ENCODE measurements at regions not wholly inside any gene's neighbourhood (a gene's known extent, or its start where the extent isn't known, plus 50 kb on each side); places are given as distances from the start of the nearest gene placed in this dataset.
"Not testable (repeated sequence)": the region's sequence is repeated elsewhere in the genome, so short reads cannot be mapped to it uniquely, and the experiment has no call there.

DNA sequence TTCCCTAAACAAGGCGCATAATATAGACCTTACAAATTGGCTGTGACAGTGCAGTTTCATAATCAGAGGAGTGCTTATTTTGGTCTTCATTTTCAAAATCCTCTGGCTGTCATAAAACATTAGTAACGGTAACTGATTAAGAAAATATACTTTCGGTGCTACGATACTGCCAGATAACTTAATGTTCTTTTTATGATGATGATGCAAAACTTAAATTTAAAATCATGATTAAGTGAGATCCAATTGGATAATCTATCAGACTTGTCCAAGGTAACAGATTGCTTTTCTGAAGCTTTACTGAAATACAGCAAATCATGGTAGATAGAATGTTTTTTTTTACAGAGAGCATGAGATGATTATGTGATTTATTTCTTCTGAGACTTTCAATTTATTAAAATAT is 364.2 kb upstream of the CNTN3 start:
- DNase-seq: peak; percentile 46

DNA sequence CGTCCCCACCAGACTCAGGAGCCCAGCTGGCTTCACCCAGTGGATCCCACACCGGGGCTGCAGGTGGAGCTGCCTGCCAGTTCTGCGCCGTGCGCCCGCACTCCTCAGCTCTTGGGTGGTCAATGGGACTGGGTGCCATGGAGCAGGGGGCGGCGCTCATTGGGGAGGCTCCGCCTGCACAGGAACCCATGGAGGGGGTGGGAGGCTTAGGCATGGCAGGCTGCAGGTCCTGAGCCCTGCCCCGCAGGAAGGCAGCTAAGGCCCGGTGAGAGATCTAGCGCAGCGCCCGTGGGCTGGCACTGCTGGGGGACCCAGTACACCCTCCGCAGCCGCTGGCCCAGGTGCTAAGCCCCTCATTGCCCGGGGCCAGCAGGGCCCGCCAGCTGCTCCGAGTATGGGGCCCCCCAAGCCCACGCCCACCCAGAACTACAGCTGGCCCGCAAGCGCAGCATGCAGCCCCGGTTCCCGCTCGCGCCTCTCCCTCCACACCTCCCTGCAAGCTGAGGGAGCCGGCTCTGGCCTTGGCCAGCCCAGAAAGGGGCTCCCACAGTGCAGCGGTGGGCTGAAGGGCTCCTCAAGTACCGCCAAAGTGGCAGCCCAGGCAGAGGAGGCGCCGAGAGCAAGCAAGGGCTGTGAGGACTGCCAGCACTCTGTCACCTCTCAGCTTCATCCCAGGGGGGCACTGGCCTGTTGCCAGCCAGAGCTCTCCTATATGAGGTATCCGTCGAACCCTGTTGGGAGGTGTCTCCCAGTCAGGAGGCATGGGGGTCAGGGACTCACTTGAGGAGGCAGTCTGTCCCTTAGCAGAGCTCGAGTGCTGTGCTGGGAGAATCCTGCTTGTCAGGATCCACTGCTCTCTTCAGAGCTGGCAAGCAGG is 370.8 kb upstream of the CNTN3 start:
- not testable (repeated sequence) for DNase-seq

DNA sequence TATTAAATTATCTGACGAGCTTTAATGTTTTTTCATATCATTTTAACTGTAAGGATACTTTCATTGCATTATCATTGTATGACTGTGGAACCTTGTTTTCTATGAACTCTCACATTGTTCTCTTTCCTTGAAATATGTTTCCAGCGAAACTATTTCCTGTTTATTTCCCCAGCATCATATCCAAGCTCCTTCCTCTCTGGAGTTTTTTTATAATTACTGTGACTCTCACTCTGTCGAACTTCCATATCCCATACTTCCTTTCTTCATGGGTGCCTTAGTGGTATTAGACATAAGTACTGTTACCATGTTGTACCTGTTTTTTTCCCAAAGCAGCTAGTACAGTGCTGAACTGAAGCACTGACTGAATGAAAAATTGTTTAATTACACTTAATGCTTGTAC is 373.6 kb upstream of the CNTN3 start:
- DNase-seq: no peak

DNA sequence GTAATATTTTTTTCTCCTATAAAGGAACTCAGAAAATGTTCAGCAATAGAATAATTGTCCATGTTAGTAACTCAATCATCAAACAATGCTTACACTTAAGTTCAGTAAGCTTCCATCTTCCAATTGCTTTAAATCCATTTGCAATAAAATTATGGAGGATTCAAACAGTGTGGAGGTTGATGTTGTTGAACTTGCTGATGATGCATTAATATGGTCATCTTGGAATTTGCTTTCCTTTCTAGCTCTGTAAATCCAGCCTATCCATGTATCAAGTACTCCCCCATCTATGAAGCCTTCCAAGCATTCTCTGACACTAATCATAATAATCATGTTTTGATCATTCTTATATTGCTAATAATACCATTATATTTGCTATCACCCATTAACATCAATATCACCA is 378.4 kb upstream of the CNTN3 start:
- DNase-seq: no peak

DNA sequence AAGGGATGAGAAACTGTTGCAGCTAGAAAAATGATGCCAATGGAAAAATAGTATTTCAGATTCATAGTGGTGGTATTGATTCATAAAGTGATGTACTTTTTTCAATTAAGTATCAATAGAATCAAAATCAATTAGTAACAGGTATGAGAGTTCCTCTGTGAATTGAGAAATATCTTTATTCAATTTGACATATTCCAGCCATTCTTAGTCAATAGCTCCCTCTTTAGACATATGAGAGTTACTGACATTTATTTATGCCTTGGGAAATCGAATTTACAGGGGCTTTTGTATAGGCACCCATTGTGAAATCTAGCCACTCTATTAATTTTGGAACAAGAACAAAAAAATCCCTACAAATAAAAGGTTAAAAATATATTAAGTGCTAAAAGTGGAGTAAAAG is 386.9 kb upstream of the CNTN3 start:
- peak; percentile 50 for DNase-seq

DNA sequence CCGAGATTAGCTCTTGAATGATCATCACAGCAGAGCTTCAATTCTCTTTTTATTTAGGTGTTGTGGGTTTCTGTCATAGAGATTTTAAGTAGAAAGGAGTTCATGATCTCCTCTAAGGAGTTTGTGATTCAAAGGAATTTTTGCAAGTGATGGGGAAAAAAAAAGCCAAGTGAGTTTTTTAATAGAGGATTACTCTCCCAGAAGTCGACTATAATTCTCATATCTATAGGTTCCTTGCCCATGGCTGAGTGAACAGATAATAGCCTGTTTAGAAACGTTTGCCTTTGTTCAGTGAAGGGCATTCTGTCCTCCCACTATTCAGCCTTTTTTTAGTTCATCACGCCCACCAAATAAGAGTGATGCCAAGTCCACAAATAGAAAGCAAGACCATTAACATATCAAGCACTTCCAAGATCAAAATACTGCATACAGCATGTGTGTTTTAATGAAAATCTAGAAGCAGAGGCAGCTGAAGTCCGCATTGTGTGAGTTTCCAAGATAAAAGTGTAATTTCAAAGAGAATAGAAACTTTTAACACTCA is 398.4 kb upstream of the CNTN3 start:
- no peak for DNase-seq

DNA sequence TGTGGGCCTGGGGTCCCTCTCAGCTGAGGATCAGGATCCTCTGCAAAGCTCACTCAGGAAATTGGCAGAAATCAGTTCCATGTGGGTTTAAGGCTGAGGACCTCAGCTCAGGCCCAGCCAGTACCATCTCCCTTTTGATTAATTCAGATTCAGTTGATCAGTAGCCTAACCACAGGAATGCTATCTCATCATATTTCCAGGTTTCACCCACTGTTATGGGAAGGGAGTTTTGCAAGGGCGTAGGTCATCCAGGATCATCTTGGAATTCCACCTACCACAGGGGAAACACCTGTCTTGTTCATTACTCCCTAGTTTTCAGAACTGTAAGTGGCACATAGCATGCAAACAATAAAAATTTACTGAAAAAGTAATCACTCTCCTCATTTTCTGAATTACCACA is 399.5 kb upstream of the CNTN3 start:
- DNase-seq: no peak

DNA sequence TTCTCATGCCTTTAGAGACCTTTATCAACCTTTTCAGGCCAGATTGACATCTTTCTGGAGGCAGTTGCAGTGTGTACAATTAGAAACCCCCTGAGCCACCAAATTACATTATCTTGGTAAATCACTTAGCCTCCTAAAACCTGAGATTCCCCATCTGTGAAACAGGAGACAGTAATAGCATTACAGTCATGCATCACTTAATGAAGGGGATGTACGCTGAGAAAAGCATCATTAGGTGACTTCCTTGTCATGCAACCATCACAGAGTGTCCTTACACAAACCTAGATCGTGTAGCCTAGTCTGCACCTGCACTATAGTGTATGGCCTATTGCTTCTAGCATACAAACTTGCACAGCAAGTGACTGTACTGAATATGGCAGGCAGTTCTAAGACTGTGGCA is 400.8 kb upstream of the CNTN3 start:
- DNase-seq: no peak

DNA sequence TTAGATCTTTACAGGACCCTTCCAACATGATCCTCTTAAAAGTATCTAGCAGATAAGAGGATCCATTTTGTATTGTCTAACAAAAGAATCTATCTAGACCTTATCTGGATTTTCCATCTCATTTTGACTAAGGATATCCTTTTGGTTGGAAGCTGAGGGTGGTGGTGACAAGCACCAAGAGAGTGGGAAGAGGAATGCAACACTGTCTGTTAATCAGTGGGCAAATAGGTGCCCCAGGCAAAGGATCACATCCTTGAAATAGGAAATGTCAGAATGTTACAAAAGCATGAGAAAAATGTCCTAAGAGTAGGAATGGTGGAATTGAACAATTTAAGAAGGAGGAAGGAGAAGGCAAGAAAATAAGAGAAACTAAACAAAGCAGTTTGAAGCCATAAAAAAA is 420.7 kb upstream of the CNTN3 start:
- DNase-seq: no peak

DNA sequence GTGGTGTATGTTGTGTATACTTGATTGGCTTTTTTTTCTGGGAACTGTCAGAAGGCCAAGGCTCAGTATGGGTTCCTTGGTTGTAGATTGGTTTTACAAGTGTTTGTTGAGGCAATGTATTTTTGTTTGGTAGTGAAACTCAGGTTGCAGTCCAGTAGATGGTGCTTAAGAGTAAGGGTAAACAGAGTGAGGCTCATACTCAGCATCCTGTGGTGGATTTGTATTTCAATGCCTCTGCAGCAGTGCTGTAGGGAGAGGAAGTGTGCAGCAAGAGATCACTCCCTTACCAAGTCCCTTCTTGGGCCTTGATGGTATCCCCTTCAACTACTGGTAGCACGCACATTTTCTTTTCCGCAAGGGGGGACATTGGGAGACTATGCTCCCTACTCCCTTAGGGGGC is 428.5 kb upstream of the CNTN3 start:
- no peak for DNase-seq

DNA sequence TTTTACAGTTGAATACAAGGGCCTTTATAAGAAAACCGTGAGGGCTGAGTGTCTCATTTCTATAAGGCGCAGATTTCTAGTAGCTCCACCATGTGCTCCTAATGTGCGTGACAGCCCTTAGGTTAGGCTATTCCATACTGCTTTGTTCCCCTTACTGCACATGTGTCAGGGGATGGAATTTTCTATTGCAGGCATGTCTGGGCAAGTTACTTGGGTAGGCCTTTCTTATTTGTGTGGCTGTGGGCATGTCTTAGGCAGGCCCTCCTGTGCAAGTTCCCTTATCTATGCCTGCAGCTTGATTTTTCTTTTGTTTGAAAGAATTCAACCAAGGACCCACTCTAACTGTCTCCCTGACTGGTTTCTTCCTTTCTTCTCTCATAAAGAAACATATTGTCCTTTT is 434.2 kb upstream of the CNTN3 start:
- no peak for DNase-seq

DNA sequence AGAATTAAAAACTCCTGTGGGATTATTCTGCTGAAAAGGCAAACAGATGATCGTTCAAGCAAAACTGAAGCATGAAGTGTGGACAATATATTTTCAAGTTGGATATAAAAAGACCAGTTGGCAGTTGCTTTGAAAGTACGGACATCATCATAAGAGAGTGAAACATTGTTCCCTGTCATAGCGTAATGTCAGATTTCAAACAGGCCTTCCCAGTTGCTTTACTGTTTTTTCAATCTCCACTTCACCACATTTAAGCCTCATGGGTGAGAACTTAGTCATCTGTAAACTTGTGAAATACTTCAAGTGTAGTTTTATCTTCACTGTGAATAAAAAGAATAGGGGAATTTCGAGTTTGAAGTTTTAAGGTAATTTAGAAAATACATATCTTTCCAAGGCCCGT is 435.1 kb upstream of the CNTN3 start:
- DNase-seq: peak; percentile 43

DNA sequence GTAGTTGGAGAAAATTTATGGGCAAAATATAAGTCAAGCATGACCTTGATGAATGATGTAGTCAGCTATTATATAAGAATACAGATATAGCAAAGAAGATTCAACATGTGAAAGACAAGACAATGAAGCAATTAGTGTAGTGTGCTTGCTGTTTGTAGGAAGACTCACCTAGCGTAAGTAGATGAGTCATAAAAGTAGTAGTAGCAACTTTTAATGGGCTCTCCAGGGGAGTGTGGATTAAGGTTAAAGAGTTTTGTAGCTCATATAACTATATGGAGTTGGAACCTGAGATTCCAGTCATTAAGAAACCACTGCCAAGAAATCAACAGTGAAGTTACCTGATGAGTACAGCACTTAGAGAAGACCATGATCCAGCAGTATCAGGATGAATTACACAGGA is 444.7 kb upstream of the CNTN3 start:
- DNase-seq: no peak

DNA sequence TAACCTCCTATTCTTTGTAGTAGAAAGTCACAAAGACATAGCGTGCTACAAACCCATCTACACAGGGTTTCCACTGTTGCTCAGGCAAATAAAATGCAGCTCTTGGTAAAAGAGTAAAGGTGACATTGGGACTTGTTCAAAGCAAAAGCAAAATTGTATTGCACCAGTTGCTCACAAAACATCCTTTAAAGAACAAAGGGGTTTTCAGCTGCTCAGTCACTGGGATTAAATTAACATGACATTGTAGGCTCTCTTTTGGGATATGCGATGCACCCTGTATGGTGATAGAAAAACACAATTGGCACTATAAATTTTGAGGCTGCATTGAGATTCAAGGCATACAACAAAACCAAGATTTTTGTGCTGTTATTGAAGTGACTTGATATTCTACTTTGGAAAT is 447.3 kb upstream of the CNTN3 start:
- DNase-seq: no peak

DNA sequence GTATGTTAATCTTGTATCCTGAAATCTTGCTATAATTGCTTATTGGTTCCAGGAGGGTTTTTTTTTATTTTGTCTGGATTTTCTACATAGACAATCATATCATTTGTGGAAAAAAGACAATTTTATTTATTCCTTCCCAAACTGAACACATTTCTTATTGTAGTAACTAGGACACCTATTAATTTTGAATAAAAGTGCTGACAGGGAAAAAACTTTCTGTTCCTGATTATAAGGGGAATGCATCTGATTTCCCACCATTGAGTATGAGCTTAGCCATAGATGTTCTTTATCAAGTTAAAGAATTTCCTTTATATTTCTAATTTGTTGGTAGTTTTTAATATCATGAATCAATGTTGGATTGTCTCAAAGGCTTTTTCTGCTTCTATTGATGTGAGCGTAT is 460.7 kb upstream of the CNTN3 start:
- no peak for DNase-seq

DNA sequence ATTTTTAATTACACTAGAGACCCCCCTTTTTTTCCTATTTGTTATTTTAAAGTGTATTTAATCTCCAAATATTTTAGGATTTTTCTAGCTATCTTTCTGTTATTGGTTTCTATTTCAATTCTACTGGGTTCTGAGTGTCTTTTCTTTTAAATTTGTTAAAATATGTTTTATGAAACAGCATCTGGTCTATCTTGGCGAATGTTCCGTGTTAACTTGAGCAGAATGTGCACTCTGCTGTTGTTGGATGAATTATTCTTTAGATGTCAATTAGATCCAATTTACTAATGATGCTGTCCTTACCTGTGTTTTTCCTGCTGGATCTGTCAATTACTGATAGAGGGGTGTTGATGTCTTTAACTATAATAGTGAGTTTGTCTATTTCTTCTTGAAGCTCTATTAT is 462.0 kb upstream of the CNTN3 start:
- DNase-seq: no peak

DNA sequence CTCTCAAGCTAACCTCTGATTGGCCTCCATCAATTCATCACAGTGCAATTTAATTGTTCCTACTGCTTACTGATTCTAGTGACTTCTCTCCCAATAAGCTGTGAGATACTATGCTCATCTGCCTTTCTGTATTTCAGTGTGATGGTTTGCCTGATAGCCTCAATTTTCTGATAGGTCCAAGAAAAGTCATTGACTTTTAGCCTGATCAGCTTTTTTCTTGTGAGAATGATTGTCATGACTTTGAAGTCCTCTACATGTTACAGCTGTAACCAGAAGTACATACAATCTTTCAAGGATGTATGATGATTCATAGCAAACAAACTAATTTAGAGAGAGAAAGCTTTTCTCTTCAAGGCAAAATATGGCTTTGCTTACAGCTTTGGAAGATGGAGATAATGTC is 463.8 kb upstream of the CNTN3 start:
- no peak for DNase-seq

DNA sequence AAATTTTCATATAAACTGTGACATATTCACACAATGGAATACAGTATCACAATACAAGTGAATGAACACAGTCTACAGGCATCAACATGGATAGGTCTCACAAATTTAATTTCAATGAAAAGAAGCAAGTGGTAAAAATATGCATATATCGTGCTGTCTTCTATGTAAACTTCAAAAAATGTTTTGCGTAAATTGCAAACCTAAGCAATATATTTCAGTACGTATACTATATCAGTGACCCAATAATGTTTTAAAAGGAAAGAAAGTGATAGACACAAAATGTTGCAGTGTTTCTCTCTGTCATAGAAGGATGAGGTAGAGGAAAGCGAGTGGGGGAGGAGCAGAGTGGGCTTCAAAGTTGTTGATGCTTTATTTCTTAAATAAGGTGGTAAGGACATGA is 468.4 kb upstream of the CNTN3 start:
- no peak for DNase-seq

DNA sequence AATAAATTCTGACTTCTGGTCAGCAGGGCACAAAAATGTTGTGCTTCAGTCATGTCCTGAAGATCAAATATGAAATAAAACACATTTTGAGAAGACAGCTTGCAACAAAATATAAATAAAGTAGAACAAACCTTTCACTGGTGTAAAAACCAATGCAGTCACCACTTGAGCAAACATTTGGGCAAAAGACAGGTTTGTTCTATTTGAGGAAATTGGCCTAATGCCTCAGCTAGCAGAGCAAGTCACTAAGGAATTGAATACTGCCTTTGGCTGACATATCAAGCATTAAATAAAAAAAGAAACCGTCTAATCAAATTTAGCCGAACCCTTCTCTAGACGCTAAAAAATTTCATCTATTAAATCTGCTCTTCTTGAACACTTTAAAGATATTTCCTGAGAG is 475.4 kb upstream of the CNTN3 start:
- peak; percentile 1 for DNase-seq

DNA sequence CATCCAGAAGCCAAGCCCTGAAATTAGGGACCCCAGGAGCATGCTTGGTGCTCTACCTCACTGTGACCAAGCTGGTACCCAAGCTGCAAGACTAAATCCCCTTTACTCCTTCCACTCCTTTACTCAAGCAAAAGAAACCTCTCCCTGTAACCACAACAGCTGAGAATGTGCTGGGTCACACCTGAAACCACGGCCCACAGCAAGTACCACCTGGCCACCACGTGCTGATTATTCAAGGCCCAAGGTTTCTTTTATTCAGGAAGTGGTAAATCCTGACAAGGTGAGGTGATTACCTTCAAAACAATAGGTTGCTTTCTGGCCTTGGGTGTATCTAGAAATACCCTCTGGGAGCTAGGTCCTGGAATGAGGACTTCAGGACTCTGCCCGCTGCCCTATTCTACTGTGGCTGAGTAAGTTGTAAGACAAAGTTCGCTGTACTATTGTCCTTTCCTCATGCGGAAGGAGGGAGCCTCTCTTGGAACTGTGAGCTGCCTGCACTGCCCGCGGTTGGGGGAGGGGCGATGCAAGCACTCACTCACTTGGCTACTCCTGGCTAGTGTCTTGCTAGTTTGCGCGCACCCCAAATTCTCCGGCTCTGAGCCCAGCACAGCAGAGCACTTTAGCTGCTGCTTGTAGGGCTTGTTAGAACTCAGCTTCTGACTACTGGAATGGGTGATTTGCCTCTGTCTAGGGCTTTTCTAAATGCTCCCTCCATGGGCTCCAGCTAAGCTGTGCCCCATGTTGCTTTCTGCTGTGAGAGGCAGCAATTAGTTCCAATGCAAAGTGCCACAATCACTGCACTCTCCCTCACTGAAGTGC is 487.1 kb upstream of the CNTN3 start:
- DNase-seq: peak; percentile 82

DNA sequence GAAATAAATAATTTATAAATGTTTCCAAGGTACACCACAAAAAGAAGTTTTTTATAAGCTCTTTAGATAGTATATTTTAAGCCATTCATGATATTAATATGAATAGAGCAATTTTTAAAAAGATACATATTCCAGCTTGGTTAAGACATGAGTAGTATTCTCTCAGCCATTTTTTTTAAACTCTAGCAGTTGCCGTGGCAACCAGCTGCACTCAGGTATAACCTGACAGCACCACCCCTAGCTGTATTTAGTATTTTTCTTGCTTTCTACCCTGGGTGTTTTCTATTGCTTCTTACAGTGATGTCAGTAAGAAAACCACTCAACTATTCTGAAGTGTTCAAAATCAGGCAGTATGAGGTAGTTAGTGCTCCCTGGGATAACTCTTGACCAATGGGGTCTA is 496.3 kb upstream of the CNTN3 start:
- DNase-seq: no peak

DNA sequence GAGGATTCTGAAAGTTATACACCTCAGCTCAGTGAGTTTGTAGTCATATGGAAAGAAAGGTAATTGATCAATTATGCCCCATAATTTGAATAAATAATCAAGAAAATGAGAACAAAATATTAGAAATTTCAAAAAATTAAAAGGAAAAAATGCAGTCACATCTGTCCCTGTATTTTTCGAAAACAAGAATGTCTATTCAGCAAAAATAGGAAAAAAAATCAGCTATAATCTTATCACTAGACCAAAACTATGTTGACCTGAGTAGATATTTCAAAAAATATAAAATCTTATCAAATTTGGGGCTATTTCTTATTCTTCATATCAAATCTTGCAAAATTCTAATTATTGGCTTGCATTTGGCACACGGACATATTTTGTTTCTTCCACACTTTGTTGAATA is 501.2 kb upstream of the CNTN3 start:
- no peak for DNase-seq

DNA sequence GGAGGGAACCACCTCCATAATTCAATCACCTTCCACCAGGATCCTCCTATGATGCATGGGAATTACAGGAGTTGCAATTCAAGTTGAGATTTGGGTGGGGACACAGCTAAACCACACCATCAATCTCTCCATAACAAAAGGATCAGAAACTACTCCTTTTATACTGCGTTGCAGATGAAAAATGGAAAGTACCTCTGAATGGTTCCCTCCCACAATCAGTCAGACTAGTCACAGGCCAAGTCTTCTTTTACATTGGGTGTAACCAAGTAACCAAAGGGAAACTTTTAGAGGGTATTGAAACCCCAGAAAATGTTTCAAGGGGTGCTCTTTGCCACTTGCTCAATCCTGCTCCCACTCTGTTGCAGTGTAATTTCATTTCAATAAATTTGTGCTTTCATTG is 504.3 kb upstream of the CNTN3 start:
- no peak for DNase-seq

DNA sequence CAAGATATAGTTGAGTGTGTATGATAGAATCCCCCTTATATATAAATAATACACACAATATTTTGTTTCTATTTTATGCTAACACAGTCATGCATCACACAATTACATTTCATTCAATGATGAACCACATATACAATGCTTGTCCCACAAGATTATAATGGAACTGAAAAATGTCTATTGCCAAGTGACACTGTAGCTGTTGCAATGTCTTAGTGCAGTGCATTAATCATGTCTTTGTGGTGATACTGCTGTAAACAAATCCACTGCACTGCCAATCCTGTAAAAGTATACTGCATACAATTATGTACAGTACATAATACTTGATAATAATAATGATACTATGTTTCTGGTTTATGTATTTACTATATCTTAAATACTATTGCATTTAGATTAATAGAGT is 512.1 kb upstream of the CNTN3 start:
- DNase-seq: no peak

Data from eye (tissue), 1 donor.